OCI-LY3 (cell line): ENCODE measurements at regions not wholly inside any gene's neighbourhood (a gene's known extent, or its start where the extent isn't known, plus 50 kb on each side); places are given as distances from the start of the nearest gene placed in this dataset.

ENCODE experiments used
- H2AFZ ChIP-seq: fragments of 200-600, 300-600 bp; shearing (Covaris generic); 2 replicates; pipeline ENCODE4 v1.6.0; 2014; ENCODE audit warnings: antibody characterized with exemption, low read depth, low read length
- H3K27ac ChIP-seq: fragments of 200-600, 300-600 bp; sonication (generic); 2 replicates; pipeline ENCODE4 v1.5.1; 2014; ENCODE audit warnings: mild to moderate bottlenecking, low read length, moderate library complexity, mixed read lengths
- H3K27me3 ChIP-seq: fragments of 200-600, 300-600 bp; sonication (generic); 2 replicates; pipeline ENCODE4 v1.6.1; 2014; ENCODE audit warnings: low read depth, low read length, mixed read lengths
- H3K36me3 ChIP-seq: fragments of 200-600, 300-600 bp; sonication (generic); replicated peaks from 2 replicates; pipeline ENCODE3; 2014; ENCODE audit warnings: low read depth, low read length, mixed read lengths
- H3K4me1 ChIP-seq: fragments of 300-600, 200-600 bp; sonication (generic); 2 replicates; pipeline ENCODE4 v1.6.1; 2014; ENCODE audit warnings: low read length, mixed read lengths
- H3K4me2 ChIP-seq: fragments of 200-600, 300-600 bp; sonication (generic); 2 replicates; pipeline ENCODE4 v1.6.1; 2014; ENCODE audit warnings: low read length, mixed read lengths
- H3K4me3 ChIP-seq: fragments of 300-600, 200-600 bp; sonication (generic); 2 replicates; pipeline ENCODE4 v1.5.1; 2014; ENCODE audit warnings: antibody characterized with exemption, mild to moderate bottlenecking, low read length, moderate library complexity
- H3K79me2 ChIP-seq: fragments of 300-600, 200-600 bp; shearing (Covaris generic); 2 replicates; pipeline ENCODE4 v1.6.1; 2014; ENCODE audit warnings: mild to moderate bottlenecking, low read length, mixed read lengths
- H3K9ac ChIP-seq: fragments of 300-600, 200-600 bp; shearing (Covaris generic); 2 replicates; pipeline ENCODE4 v1.6.0; 2014; ENCODE audit warnings: mild to moderate bottlenecking, low read length, moderate library complexity
- H3K9me3 ChIP-seq: fragments of 200-600, 300-600 bp; shearing (Covaris generic); 2 replicates; pipeline ENCODE4 v1.6.1; 2014; ENCODE audit warnings: low read length, mixed read lengths; ENCODE audit not compliant: insufficient read depth
- H4K20me1 ChIP-seq: fragments of 200-600, 300-600 bp; sonication (generic); 2 replicates; pipeline ENCODE4 v1.6.1; 2016; ENCODE audit warnings: low read length, mixed read lengths; ENCODE audit not compliant: insufficient read depth
- CTCF ChIP-seq: fragments of 200-600, 300-600 bp; sonication (generic); IDR thresholded peaks from 2 replicates; pipeline ENCODE4 v1.5.1; 2014; ENCODE audit warnings: antibody characterized with exemption, low read length, low read depth
- EZH2phosphoT487 ChIP-seq: fragments of 200-600 bp; shearing (Covaris generic); IDR thresholded peaks from 2 replicates; pipeline ENCODE4 v1.6.1; 2018; ENCODE audit warnings: antibody characterized with exemption, mixed run types, low read depth

GRCh38 chr12:34287437-34287836, 265.1 kb downstream of the ALG10 start:
- Histone ChIP-seq H3K27ac (no peak overlapping the region), H2AFZ (no peak overlapping the region), H3K4me3 (no peak overlapping the region), H3K27me3 (no peaks in the 10 kb centered on the region), H3K4me2 (no peak overlapping the region), H3K4me1 (no peaks in the 10 kb centered on the region), H4K20me1 (no peaks in the 10 kb centered on the region), H3K9ac (no peak overlapping the region), H3K9me3 (0 out of 2 replicates have a peak, but pooled peaks cover 3% of the 10 kb centered on the region), H3K36me3 (no peaks in the 10 kb centered on the region), H3K79me2 (no peaks in the 10 kb centered on the region)
- TF ChIP-seq EZH2phosphoT487, result no peak
- TF ChIP-seq CTCF, result no peak

GRCh38 chr12:34287986-34288962, 266.0 kb downstream of the ALG10 start:
- no peaks in the 10 kb centered on the region for H4K20me1 ChIP-seq
- no peak overlapping the region for H2AFZ ChIP-seq
- H3K27ac ChIP-seq, result no peak overlapping the region
- H3K4me3 ChIP-seq, result no peak overlapping the region
- H3K9me3 ChIP-seq, result 0 out of 2 replicates have a peak, but pooled peaks cover 3% of the 10 kb centered on the region
- no peak overlapping the region for H3K9ac ChIP-seq
- no peak for TF ChIP-seq CTCF
- TF ChIP-seq EZH2phosphoT487, result no peak
- no peak overlapping the region for H3K4me2 ChIP-seq
- no peaks in the 10 kb centered on the region for H3K79me2 ChIP-seq
- H3K4me1 ChIP-seq, result no peaks in the 10 kb centered on the region
- H3K27me3 ChIP-seq, result no peaks in the 10 kb centered on the region
- H3K36me3 ChIP-seq, result no peaks in the 10 kb centered on the region

- H3K27me3 ChIP-seq, result no peaks in the 10 kb centered on the region
- no peak overlapping the region for H3K4me2 ChIP-seq
- H4K20me1 ChIP-seq, result no peaks in the 10 kb centered on the region
- H3K36me3 ChIP-seq, result no peaks in the 10 kb centered on the region
- TF ChIP-seq EZH2phosphoT487, result no peak
- no peak for TF ChIP-seq CTCF
- no peaks in the 10 kb centered on the region for H3K4me1 ChIP-seq
- H3K9ac ChIP-seq, result no peak overlapping the region
- H2AFZ ChIP-seq, result no peak overlapping the region
- 0 out of 2 replicates have a peak, but pooled peaks cover 3% of the 10 kb centered on the region for H3K9me3 ChIP-seq
- no peak overlapping the region for H3K4me3 ChIP-seq
- no peak overlapping the region for H3K27ac ChIP-seq
- no peaks in the 10 kb centered on the region for H3K79me2 ChIP-seq
These were observed 266.7 kb downstream of the ALG10 start for GRCh38 chr12:34288963-34289345.
